ENCODE measurements at regions not wholly inside any gene's neighbourhood (a gene's known extent, or its start where the extent isn't known, plus 50 kb on each side); places are given as distances from the start of the nearest gene placed in this dataset.

GRCh38 chr18:22334567-22334966 lies 83.1 kb downstream of the CTAGE1 start:
- Histone ChIP-seq H3K9me3 (no peaks in the 10 kb centered on the region), H3K27ac (no peak overlapping the region), H3K36me3 (no peaks in the 10 kb centered on the region), H3K4me3 (no peak overlapping the region), H3K27me3 (peaks cover 0 to 6% (median 0%) of the 10 kb centered on the region in 4 donors), H3K4me1 (peaks cover 0 to 12% (median 0%) of the 10 kb centered on the region in 3 donors)
- WGBS, 2 donors, result 79 to 89% methylated on average over 4 to 5 of the region's 5 CpGs
- intact Hi-C loops (cut with DNase I), result no loop called here
- DNase-seq, result no peak
- TF ChIP-seq CTCF (IDR thresholded peaks at IDR 0.05), result no peak

DNA sequence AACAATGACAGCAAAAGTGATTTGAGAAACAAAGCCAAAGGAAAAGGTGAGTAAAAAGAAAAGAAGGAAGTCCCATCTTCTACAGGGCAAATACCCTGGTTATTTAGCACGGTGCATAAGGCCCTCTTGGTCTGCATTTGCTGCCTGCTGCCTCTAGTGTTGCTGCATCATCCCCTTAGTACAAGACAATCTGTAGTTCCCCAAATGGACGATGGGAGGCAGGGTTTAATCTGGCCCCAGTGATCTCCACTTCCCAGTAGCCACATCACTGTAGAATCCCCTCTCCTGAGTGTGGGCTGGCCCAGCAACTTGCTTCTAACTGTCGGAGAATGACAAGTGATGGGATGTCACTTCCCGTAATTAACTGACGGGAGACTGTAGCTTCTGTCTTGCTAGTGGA lies 85.1 kb downstream of the CTAGE1 start:
- Histone ChIP-seq H3K27me3 (peaks cover 0 to 5% (median 0%) of the 10 kb centered on the region in 4 donors), H3K9me3 (no peaks in the 10 kb centered on the region), H3K36me3 (no peaks in the 10 kb centered on the region), H3K4me3 (no peak overlapping the region), H3K4me1 (peaks cover 0 to 11% (median 0%) of the 10 kb centered on the region in 3 donors), H3K27ac (no peak overlapping the region)
- TF ChIP-seq POLR2A (IDR thresholded peaks at IDR 0.05), result no peak
- no peak for TF ChIP-seq CTCF (IDR thresholded peaks at IDR 0.05)
- no peak for DNase-seq
- intact Hi-C loops (cut with DNase I), result no loop called here
- 50 to 91% methylated on average over 2 to 5 of the region's 5 CpGs for WGBS, 2 donors

- TF ChIP-seq CTCF (IDR thresholded peaks at IDR 0.05) (no peak), POLR2A (IDR thresholded peaks at IDR 0.05) (no peak)
- H3K36me3 ChIP-seq, result no peaks in the 10 kb centered on the region
- H3K4me1 ChIP-seq, result peaks cover 0 to 1% (median 0%) of the 10 kb centered on the region in 3 donors
- intact Hi-C loops (cut with DNase I), result no loop called here
- 78 to 82% methylated on average over 5 of the region's 5 CpGs for WGBS, 2 donors
- no peak for DNase-seq
- H3K27me3 ChIP-seq, result peaks cover 0 to 5% (median 0%) of the 10 kb centered on the region in 4 donors
- no peak overlapping the region for H3K27ac ChIP-seq
- no peak overlapping the region for H3K4me3 ChIP-seq
- H3K9me3 ChIP-seq, result no peaks in the 10 kb centered on the region
Measured at GRCh38 chr18:22330508-22330907, 87.2 kb downstream of the CTAGE1 start.

GRCh38 chr18:22325396-22325795 lies 92.3 kb downstream of the CTAGE1 start:
- Histone ChIP-seq H3K4me3 (no peak overlapping the region), H3K36me3 (no peaks in the 10 kb centered on the region), H3K27ac (no peak overlapping the region), H3K27me3 (peaks cover 0 to 10% (median 0%) of the 10 kb centered on the region in 4 donors), H3K4me1 (peaks cover 0 to 11% (median 8%) of the 10 kb centered on the region in 3 donors), H3K9me3 (no peaks in the 10 kb centered on the region)
- no peak for TF ChIP-seq CTCF (IDR thresholded peaks at IDR 0.05)
- no peak for TF ChIP-seq POLR2A (IDR thresholded peaks at IDR 0.05)
- WGBS, 2 donors, result 86 to 97% methylated on average over 7 of the region's 8 CpGs
- intact Hi-C loops (cut with DNase I), result no loop called here
- DNase-seq, result no peak

DNA sequence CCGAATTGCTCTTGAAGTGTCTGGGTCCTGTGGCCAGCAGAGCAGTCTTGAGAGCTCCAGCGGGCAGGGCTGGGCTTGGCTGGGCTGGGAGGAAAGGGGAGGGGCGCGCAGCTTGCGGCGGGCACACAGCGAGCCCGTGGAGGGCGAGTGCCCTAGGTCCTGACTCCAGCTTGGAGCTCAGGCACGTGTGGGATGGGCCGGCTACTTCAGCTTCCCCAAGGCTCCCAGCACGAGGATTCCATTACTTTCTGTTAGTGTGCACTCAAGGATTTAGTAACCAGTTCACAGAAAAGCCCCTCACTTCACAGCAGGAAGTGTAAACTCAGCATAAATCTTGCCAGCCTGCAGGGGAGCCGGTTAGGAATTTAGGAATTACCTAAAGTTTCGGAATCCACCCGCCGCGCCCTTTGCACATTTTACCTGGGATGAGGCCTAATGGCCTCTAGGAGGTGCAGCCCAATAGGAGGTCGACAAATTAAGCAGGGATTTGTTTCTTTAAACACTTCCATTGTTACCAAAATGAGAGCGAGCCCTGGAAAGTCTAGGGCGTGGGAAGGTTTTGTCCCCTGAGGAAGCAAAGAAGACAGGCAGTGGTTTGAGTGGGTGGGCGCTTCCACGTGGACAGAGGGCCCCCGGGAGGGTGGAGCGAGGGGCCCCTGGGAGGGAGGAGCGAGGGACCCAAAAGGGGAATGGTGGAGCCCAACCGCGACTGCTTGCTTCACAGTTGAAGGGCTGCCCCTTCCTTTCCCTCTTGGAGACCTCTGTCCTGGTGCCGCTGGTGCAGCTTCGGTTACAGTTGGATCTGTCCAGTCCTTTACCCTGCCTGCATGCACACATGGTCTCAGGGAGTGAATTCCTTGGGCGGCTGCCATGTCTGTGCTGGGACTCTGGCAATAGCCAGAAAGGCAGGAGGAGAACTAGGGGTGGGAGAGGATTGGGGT lies 93.3 kb downstream of the CTAGE1 start:
- Histone ChIP-seq H3K27me3 (peaks cover 0 to 10% (median 0%) of the 10 kb centered on the region in 4 donors), H3K4me1 (peaks cover 0 to 11% (median 8%) of the 10 kb centered on the region in 3 donors), H3K4me3 (peak overlapping the region in 3 of 4 donors; percentile 0 to 51 (median 23)), H3K9me3 (no peaks in the 10 kb centered on the region), H3K36me3 (no peaks in the 10 kb centered on the region), H3K27ac (no peak overlapping the region)
- WGBS, 2 donors, result 19 to 34% methylated on average over 15 to 18 of the region's 30 CpGs
- DNase-seq, result no peak
- intact Hi-C loops (cut with DNase I), result no loop called here
- no peak for TF ChIP-seq POLR2A (IDR thresholded peaks at IDR 0.05)
- peak in 1 of 6 experiments; percentile 46 for TF ChIP-seq CTCF (IDR thresholded peaks at IDR 0.05)

Data from esophagus squamous epithelium (tissue), 5 donors.